Lower leg skin (tissue), 4 donors: ENCODE measurements at regions not wholly inside any gene's neighbourhood (a gene's known extent, or its start where the extent isn't known, plus 50 kb on each side); places are given as distances from the start of the nearest gene placed in this dataset.
A peak's percentile ranks its signal among the peaks of the same experiment; 100 is the strongest.

ENCODE experiments used
- DNase-seq, 2 donors: peaks; one replicate each; pipeline ENCODE4 v3.0.0-alpha.2; 2019; ENCODE audit warnings: low spot score in 2 of 2
- H3K4me3 ChIP-seq: fragments of 200-600 bp; sonication (generic); 2 replicates; pipeline ENCODE4 v1.5.1; 2017; ENCODE audit warnings: mild to moderate bottlenecking, low read depth; ENCODE audit not compliant: poor library complexity, severe bottlenecking
- CTCF ChIP-seq, 3 donors: fragments of 450-650 bp; IDR thresholded peaks; one replicate each; pipeline ENCODE4 v1.5.1; 2016; ENCODE audit warnings: antibody characterized with exemption in 3 of 3, mild to moderate bottlenecking in 3 of 3, moderate library complexity in 2 of 3
- POLR2A ChIP-seq, 2 donors: fragments of 450-650 bp; IDR thresholded peaks; one replicate each; pipeline ENCODE4 v1.6.1; 2016 to 2017; ENCODE audit warnings: antibody characterized with exemption in 2 of 2, mild to moderate bottlenecking in 1 of 2, moderate library complexity in 1 of 2
- WGBS, 2 donors: methylation state at CpG; one replicate each; pipeline ENCODE4 v1.1.5; 2018; 5-methylcytosine and 5-hydroxymethylcytosine counted together
- intact Hi-C: fragments of 100-400 bp; cut with DNase I; formaldehyde crosslinking; loops from one replicate; pipeline ENCODE4 v1.15.0; 2023; ENCODE audit warnings: low total_unique reads

GRCh38 chr10:3406556-3406955 is 234.0 kb upstream of the PITRM1 start:
- WGBS, 2 donors: 94% methylated on average over 16 of the region's 16 CpGs
- TF ChIP-seq POLR2A (IDR thresholded peaks at IDR 0.05) (no peak), CTCF (IDR thresholded peaks at IDR 0.05) (no peak)
- intact Hi-C loops: no loop called here
- no peak overlapping the region for H3K4me3 ChIP-seq
- DNase-seq: peak in 1 of 2 donors; percentile 52

GRCh38 chr10:3404381-3404780 is 231.8 kb upstream of the PITRM1 start:
- no peak overlapping the region for H3K4me3 ChIP-seq
- TF ChIP-seq POLR2A (IDR thresholded peaks at IDR 0.05): no peak
- no peak for TF ChIP-seq CTCF (IDR thresholded peaks at IDR 0.05)
- intact Hi-C loops: no loop called here
- DNase-seq: no peak
- WGBS, 2 donors: 93 to 97% methylated on average over 15 of the region's 15 CpGs

GRCh38 chr10:3402187-3402751 is 229.7 kb upstream of the PITRM1 start:
- no peak overlapping the region for H3K4me3 ChIP-seq
- WGBS, 2 donors: 81 to 85% methylated on average over 10 of the region's 10 CpGs

GRCh38 chr10:3401491-3401938 is 228.9 kb upstream of the PITRM1 start:
- no peak for TF ChIP-seq CTCF (IDR thresholded peaks at IDR 0.05)
- H3K4me3 ChIP-seq: no peak overlapping the region
- intact Hi-C loops: no loop called here
- WGBS, 2 donors: 68 to 70% methylated on average over 6 of the region's 6 CpGs
- DNase-seq: no peak

More at GRCh38 chr10:3402187-3402751, 229.7 kb upstream of the PITRM1 start:
- intact Hi-C loops: no loop called here
- TF ChIP-seq POLR2A (IDR thresholded peaks at IDR 0.05) (no peak), CTCF (IDR thresholded peaks at IDR 0.05) (no peak)
- DNase-seq: no peak

GRCh38 chr10:3400348-3400747 is 227.8 kb upstream of the PITRM1 start:
- intact Hi-C loops: no loop called here
- DNase-seq: no peak
- 65 to 66% methylated on average over 5 of the region's 5 CpGs for WGBS, 2 donors
- H3K4me3 ChIP-seq: no peak overlapping the region
- TF ChIP-seq POLR2A (IDR thresholded peaks at IDR 0.05) (no peak), CTCF (IDR thresholded peaks at IDR 0.05) (no peak)

- 59 to 68% methylated on average over 6 of the region's 6 CpGs for WGBS, 2 donors
- TF ChIP-seq CTCF (IDR thresholded peaks at IDR 0.05) (no peak), POLR2A (IDR thresholded peaks at IDR 0.05) (no peak)
- no peak overlapping the region for H3K4me3 ChIP-seq
- DNase-seq: no peak
- intact Hi-C loops: no loop called here
Observed at GRCh38 chr10:3399756-3400155, 227.2 kb upstream of the PITRM1 start.
